ENCODE measurements at regions not wholly inside any gene's neighbourhood (a gene's known extent, or its start where the extent isn't known, plus 50 kb on each side); places are given as distances from the start of the nearest gene placed in this dataset.

GRCh38 chr14:87045246-87045645 is 947.7 kb downstream of the GALC start:
- TF ChIP-seq CTCF (IDR thresholded peaks at IDR 0.05): no peak
- no peak for TF ChIP-seq POLR2A (IDR thresholded peaks at IDR 0.05)

All from esophagus squamous epithelium (tissue), 4 donors.